ENCODE measurements at regions not wholly inside any gene's neighbourhood (a gene's known extent, or its start where the extent isn't known, plus 50 kb on each side); places are given as distances from the start of the nearest gene placed in this dataset.

DNA sequence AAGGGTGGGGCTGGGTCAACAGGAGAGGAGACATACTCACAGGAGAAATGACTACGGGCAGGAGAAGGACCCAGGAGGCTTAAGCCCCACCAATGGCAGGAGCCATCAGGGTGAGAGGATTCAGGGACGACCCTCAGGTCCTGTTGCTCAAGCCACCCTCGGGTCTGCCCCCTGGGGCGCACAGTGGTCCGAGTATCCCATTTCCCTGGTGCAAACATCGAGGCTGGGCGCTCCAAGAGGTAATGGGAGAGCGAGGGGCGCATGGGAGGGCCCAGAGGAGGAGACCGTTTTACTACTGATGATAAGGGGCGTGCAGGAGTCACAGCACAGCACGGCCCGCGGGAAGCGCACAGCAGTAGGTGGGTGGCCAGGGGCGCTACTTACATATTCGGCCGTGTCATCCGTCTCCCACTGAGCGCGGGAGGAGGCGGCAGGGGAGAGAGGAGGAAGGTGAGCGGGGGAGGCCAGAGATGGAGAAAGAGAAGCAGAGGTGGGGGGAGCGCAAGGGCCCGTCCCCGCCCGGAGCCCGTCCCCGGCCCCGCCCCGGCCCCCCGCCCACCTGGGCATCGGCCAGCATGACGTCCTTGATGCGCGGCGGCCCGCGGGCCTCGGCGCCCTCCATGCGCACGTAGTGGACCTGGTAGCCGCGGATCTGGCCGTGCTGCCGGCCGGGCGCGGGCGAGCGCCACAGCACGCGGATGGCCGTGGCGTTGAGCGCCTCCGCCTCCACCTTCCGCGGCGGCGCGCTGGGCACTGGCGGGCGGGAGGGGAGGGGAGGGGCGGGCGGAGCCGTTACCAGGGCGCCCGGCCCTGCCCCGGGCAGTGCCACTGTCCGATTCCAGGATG, 111.5 kb downstream of the PTPRS start:
- TF ChIP-seq EZH2 (IDR thresholded peaks at IDR 0.05; ENCODE audit: insufficient read depth, low read length) (no peak), CTCF (IDR thresholded peaks at IDR 0.05; ENCODE audit: insufficient read depth, low read depth, low read length) (no peak)

All from astrocyte (in vitro differentiated cells and primary cell).